ENCODE measurements at regions not wholly inside any gene's neighbourhood (a gene's known extent, or its start where the extent isn't known, plus 50 kb on each side); places are given as distances from the start of the nearest gene placed in this dataset.

DNA sequence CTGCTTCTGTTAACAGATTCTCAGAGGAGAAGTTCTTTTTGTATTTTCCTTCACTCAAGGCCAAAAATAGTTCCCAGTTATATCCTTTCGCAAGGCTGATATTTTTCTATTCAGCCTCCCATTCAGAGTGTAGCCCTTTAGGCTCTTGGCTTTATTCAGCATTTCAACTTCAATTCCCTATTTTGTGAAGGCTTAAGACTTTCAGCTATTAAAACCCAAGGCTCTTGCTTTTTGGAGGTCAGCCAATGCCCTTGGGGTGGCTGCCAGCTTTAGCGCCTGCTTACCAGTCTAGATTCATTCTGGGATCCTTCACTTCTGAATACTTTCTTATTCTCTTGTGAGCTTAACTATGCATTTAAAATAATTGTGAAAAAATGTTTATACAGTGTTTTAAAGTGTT, 57.3 kb upstream of the ADGRA3 start:
- TF ChIP-seq EZH2 (IDR thresholded peaks at IDR 0.05; ENCODE audit: low read length, unreplicated experiment) (no peak), EZH2phosphoT487 (IDR thresholded peaks at IDR 0.05; ENCODE audit: borderline replicate concordance, low read length) (no peak)
- TF ChIP-seq, protein P1, sequence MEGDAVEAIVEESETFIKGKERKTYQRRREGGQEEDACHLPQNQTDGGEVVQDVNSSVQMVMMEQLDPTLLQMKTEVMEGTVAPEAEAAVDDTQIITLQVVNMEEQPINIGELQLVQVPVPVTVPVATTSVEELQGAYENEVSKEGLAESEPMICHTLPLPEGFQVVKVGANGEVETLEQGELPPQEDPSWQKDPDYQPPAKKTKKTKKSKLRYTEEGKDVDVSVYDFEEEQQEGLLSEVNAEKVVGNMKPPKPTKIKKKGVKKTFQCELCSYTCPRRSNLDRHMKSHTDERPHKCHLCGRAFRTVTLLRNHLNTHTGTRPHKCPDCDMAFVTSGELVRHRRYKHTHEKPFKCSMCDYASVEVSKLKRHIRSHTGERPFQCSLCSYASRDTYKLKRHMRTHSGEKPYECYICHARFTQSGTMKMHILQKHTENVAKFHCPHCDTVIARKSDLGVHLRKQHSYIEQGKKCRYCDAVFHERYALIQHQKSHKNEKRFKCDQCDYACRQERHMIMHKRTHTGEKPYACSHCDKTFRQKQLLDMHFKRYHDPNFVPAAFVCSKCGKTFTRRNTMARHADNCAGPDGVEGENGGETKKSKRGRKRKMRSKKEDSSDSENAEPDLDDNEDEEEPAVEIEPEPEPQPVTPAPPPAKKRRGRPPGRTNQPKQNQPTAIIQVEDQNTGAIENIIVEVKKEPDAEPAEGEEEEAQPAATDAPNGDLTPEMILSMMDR (conservative IDR thresholded peaks at IDR 0.05; ENCODE audit: low read depth, low read length) = no peak
- no peak overlapping the region for H3K4me3 ChIP-seq (ENCODE audit: low read length)
- H3K9me2 ChIP-seq (replicated peaks; ENCODE audit: low read length) = no peaks in the 10 kb centered on the region
- CTCF ChIA-PET = no interaction called here
- intact Hi-C loops (cut with micrococcal nuclease) = no loop called here
- no peaks in the 10 kb centered on the region for H3K36me3 ChIP-seq (ENCODE audit: low read depth, low read length)
- no peak overlapping the region for H2AFZ ChIP-seq (ENCODE audit: low read length)
- H4K20me1 ChIP-seq (ENCODE audit: low read length) = no peaks in the 10 kb centered on the region
- POLR2A ChIA-PET (ENCODE audit: unreplicated experiment) = no interaction called here
- H3K9ac ChIP-seq (ENCODE audit: low read length) = no peak overlapping the region
- no peaks in the 10 kb centered on the region for H3K27me3 ChIP-seq (ENCODE audit: low read length)
- no peaks in the 10 kb centered on the region for H3K79me2 ChIP-seq (ENCODE audit: low read length)
- no peaks in the 10 kb centered on the region for H3K4me1 ChIP-seq (ENCODE audit: insufficient read depth, low read length)
- H3F3A ChIP-seq (ENCODE audit: low read length, unreplicated experiment) = no peaks in the 10 kb centered on the region
- H3K9me3 ChIP-seq (ENCODE audit: low read length) = no peaks in the 10 kb centered on the region
- ATAC-seq = no peak
- no peak overlapping the region for H3K27ac ChIP-seq (ENCODE audit: low read length)
- BruUV-seq (replicated peaks) = no TSS peak
- no peak overlapping the region for H3K4me2 ChIP-seq (ENCODE audit: low read length)
- DNase-seq = no peak

DNA sequence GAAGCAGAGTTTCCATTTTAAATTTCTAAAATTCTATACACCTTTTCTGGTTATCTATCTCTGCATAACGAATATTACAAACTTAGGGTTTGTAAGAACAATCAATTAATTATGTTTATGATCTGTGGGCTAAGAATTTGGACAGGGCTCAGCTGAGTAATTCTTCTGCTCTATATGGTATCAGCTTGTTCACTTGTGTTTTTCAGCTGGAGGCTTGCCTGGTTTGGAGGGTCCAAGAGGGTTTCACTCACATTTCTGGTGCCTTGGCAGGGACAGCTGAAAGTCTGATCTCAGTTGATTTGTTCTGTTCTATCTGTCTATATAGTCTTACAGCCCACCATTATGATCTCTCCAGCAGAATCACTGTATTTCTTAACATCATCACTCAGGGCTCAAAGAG, 57.8 kb upstream of the ADGRA3 start:
- DNase-seq = no peak
- CTCF ChIA-PET = no interaction called here
- no peak overlapping the region for H3K4me3 ChIP-seq (ENCODE audit: low read length)
- H3K9me3 ChIP-seq (ENCODE audit: low read length) = no peaks in the 10 kb centered on the region
- intact Hi-C loops (cut with micrococcal nuclease) = no loop called here
- no peaks in the 10 kb centered on the region for H3K79me2 ChIP-seq (ENCODE audit: low read length)
- no peak for ATAC-seq
- no peaks in the 10 kb centered on the region for H3F3A ChIP-seq (ENCODE audit: low read length, unreplicated experiment)
- no peaks in the 10 kb centered on the region for H3K4me1 ChIP-seq (ENCODE audit: insufficient read depth, low read length)
- H3K27me3 ChIP-seq (ENCODE audit: low read length) = no peaks in the 10 kb centered on the region
- no peak overlapping the region for H3K4me2 ChIP-seq (ENCODE audit: low read length)
- POLR2A ChIA-PET (ENCODE audit: unreplicated experiment) = no interaction called here
- H3K27ac ChIP-seq (ENCODE audit: low read length) = no peak overlapping the region
- TF ChIP-seq, protein P1 (conservative IDR thresholded peaks at IDR 0.05; ENCODE audit: low read depth, low read length) = no peak
- TF ChIP-seq EZH2phosphoT487 (IDR thresholded peaks at IDR 0.05; ENCODE audit: borderline replicate concordance, low read length) = no peak
- no peak for TF ChIP-seq EZH2 (IDR thresholded peaks at IDR 0.05; ENCODE audit: low read length, unreplicated experiment)
- no peak overlapping the region for H3K9ac ChIP-seq (ENCODE audit: low read length)
- no peaks in the 10 kb centered on the region for H4K20me1 ChIP-seq (ENCODE audit: low read length)
- H2AFZ ChIP-seq (ENCODE audit: low read length) = no peak overlapping the region
- H3K36me3 ChIP-seq (ENCODE audit: low read depth, low read length) = no peaks in the 10 kb centered on the region
- BruUV-seq (replicated peaks) = no TSS peak
- H3K9me2 ChIP-seq (replicated peaks; ENCODE audit: low read length) = no peaks in the 10 kb centered on the region

DNA sequence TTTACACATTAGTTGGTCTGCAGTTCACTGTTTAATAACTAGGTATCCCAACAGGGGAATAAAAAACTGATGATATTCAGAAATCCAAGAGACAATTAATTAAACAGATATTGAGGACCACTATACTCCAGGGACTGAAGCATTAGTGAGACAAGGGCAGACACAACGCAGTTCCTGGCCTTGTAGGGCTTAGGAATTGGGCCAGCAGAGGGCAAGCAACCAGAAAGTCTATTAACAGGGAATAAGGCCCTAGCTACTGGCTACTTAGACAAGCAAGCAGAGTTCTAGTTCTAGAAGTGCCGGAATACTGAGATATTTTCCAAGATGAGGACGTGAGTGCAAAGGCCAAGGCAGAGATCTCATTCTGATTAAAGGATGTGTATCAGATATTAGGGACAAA, 58.6 kb upstream of the ADGRA3 start:
- CTCF ChIA-PET = no interaction called here
- H3K27me3 ChIP-seq (ENCODE audit: low read length) = no peaks in the 10 kb centered on the region

More for the DNA sequence above, 58.6 kb upstream of the ADGRA3 start:
- POLR2A ChIA-PET (ENCODE audit: unreplicated experiment) = no interaction called here
- Histone ChIP-seq H3K4me2 (ENCODE audit: low read length) (no peak overlapping the region), H4K20me1 (ENCODE audit: low read length) (no peaks in the 10 kb centered on the region), H3K9ac (ENCODE audit: low read length) (no peak overlapping the region), H3K9me3 (ENCODE audit: low read length) (no peaks in the 10 kb centered on the region), H3F3A (ENCODE audit: low read length, unreplicated experiment) (no peaks in the 10 kb centered on the region), H3K4me3 (ENCODE audit: low read length) (no peak overlapping the region), H3K36me3 (ENCODE audit: low read depth, low read length) (no peaks in the 10 kb centered on the region), H2AFZ (ENCODE audit: low read length) (no peak overlapping the region), H3K9me2 (replicated peaks; ENCODE audit: low read length) (no peaks in the 10 kb centered on the region), H3K79me2 (ENCODE audit: low read length) (no peaks in the 10 kb centered on the region), H3K27ac (ENCODE audit: low read length) (no peak overlapping the region), H3K4me1 (ENCODE audit: insufficient read depth, low read length) (no peaks in the 10 kb centered on the region)
- BruUV-seq (replicated peaks) = no TSS peak
- TF ChIP-seq EZH2phosphoT487 (IDR thresholded peaks at IDR 0.05; ENCODE audit: borderline replicate concordance, low read length) (no peak), EZH2 (IDR thresholded peaks at IDR 0.05; ENCODE audit: low read length, unreplicated experiment) (no peak)
- DNase-seq = no peak
- intact Hi-C loops (cut with micrococcal nuclease) = no loop called here
- ATAC-seq = no peak

Data from PC-3 (cell line).